HepG2 (cell line): ENCODE measurements at regions not wholly inside any gene's neighbourhood (a gene's known extent, or its start where the extent isn't known, plus 50 kb on each side); places are given as distances from the start of the nearest gene placed in this dataset.

Experiments
- CTCF ChIP-seq: sonication (generic); formaldehyde crosslinking; IDR thresholded peaks from 2 replicates; pipeline ENCODE4 v1.5.0; 2020; ENCODE audit warnings: mild to moderate bottlenecking, missing genetic modification reagents, moderate library complexity
- ZFX ChIP-seq: sonication (generic); formaldehyde crosslinking; IDR thresholded peaks from 2 replicates; pipeline ENCODE4 v1.4.0; 2020; ENCODE audit warnings: mild to moderate bottlenecking, low read depth, missing genetic modification reagents, moderate library complexity
- ZNF563 ChIP-seq: sonication (generic); formaldehyde crosslinking; IDR thresholded peaks from 2 replicates; pipeline ENCODE4 v1.8.0; 2022; ENCODE audit warnings: mild to moderate bottlenecking, moderate library complexity, missing genetic modification reagents

GRCh38 chr22:27614006-27614649, 187.4 kb downstream of the MN1 start:
- TF ChIP-seq CTCF (CRISPR knock-in tag) (no peak), ZFX (CRISPR knock-in tag) (no peak), ZNF563 (CRISPR knock-in tag) (no peak)
